ENCODE measurements at regions not wholly inside any gene's neighbourhood (a gene's known extent, or its start where the extent isn't known, plus 50 kb on each side); places are given as distances from the start of the nearest gene placed in this dataset.
A peak's percentile ranks its signal among the peaks of the same experiment; 100 is the strongest.

DNA sequence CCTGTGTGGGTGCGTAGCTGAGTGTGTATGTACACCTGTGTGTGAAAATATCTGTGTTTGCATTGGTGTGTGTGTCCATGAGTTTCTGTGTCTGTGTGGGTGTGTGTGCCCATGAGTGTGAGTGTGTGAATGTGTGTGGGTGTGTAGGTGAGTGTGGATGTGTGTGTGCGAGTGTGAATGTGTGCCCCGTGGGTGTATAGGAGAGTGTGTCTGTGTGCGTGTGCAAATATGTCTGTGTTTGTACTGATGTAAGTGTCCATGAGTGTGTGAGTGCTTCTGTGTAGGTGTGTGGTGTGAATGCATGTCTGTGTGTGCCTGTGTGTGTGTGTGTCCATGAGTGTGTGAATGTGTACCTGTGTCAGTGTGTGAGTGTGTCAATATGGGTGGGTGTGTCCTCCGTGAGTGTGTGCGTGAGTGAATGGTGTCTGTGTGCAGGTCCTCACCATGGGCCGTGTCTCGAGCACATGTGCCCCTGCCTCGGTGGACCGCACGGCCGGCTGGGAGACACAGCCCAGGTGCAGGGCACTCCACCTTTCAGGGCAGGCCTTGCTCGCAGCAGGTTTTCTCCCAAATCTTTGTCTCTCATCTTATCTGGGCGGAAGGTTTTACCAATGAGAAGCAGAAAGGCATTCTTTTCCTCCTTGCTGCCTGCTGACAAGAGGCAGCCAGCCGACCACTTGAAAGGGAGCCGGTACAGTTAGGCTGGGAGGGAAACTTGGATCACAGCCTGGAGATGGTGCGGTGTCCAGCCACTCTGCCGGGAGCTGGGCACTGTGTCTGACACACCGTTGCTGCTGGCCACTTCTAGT is 107.1 kb upstream of the FAM20C start:
- DNase-seq (ENCODE audit: low read depth in 3 of 3), result no peak

DNA sequence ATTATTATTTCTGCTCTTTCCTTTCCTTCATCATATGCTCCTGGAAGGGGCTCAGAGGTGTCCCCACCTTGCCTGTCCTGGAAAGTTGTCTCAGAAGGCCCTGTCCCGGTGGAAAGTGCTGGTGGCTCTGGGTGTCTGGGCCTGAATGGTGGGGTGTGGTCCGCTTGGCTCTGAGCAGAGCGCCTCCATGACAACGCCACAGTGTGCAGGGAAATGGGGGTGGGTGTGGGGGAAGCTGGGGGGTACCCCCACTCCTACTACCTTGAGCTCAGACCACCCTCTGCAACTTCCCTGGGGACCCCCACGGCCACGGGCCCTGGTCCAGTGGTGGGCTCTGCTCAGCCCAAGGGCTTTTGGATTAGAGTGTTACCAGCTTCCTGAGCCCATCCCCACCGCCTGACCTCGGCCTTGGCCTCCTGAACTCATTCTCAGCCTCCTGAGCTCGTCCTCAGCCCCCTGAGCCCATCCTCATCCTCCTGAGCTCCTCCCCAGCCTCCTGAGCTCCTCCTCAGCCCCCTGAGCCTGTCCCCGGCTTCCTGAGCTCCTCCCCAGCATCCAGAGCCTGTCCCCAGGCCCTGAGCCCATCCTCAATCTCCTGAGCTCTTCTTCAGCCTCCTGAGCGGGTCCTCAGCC is 106.4 kb upstream of the FAM20C start:
- no peak for DNase-seq (ENCODE audit: low read depth in 3 of 3)

- no peak for DNase-seq (ENCODE audit: low read depth in 3 of 3)
Observed at GRCh38 chr7:86629-87028, 105.7 kb upstream of the FAM20C start.

DNA sequence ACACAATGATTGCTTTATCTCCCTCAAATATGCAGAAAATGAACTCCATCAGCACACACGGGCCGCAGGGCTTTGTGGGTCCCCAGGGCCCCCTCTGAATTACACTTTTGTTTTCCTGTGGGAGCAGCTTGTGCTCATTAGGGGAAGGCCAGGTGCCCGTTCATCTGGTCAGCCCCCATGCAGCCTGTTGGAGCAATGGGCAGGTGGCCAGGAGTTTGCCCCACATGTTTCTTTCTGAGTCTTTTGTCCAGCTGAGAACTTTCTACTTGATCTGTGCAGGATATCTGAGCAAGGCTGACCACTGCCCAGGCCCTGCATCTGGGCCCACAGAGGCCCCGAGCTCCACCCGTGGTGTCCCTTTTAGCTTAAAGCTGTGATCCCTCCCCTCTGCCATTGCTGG is 105.3 kb upstream of the FAM20C start:
- no peak for DNase-seq (ENCODE audit: low read depth in 3 of 3)

GRCh38 chr7:87671-88070 is 104.7 kb upstream of the FAM20C start:
- no peak for DNase-seq (ENCODE audit: low read depth in 3 of 3)

GRCh38 chr7:88095-88926 is 104.1 kb upstream of the FAM20C start:
- no peak for DNase-seq (ENCODE audit: low read depth in 3 of 3)

GRCh38 chr7:88927-89231 is 103.5 kb upstream of the FAM20C start:
- DNase-seq (ENCODE audit: low read depth in 3 of 3), result no peak

GRCh38 chr7:89232-90019 is 102.9 kb upstream of the FAM20C start:
- DNase-seq (ENCODE audit: low read depth in 3 of 3), result peak in 1 of 3 experiments; percentile 7

- no peak for DNase-seq (ENCODE audit: low read depth in 3 of 3)
Observed at GRCh38 chr7:90111-91063, 102.0 kb upstream of the FAM20C start.

- no peak for DNase-seq (ENCODE audit: low read depth in 3 of 3)
Observed at GRCh38 chr7:91396-92175, 100.8 kb upstream of the FAM20C start.

GRCh38 chr7:92231-92674 is 100.1 kb upstream of the FAM20C start:
- DNase-seq (ENCODE audit: low read depth in 3 of 3), result no peak

DNA sequence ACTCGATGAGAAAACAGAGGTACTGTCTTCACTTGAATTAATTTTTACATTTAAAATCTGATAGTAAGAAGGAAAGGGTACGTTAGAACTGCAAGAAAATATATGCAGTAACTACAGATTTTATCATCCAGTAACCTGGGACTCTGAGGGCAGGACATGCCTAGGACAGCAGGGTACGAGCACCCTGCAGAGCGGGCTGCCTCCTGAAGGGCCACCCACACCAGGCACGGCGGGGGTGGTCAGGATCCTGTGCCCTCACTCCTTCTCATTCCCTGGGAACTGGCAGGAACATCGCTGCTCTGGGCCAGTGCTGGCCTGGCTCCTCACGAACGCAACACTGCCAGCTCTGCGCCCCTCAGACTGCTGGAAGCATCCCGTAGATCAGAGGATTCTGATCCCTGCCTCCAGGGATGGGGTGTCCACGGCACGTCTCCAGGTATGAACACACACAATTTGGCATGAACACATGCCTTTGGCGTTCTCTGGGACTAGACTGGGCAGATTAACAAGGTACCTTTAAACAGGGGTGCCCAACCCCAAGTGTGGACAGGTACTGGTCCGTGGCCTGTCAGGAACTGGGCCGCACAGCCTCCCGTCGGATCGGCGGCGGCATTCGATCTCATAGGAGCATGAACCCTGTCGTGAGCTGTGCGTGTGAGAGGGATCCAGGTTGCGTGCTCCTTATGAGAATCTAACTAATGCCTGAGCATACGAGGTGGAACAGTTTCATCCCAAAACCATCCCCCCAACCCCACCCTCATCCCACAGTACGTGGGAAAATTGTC is 99.3 kb upstream of the FAM20C start:
- DNase-seq (ENCODE audit: low read depth in 3 of 3), result no peak

DNA sequence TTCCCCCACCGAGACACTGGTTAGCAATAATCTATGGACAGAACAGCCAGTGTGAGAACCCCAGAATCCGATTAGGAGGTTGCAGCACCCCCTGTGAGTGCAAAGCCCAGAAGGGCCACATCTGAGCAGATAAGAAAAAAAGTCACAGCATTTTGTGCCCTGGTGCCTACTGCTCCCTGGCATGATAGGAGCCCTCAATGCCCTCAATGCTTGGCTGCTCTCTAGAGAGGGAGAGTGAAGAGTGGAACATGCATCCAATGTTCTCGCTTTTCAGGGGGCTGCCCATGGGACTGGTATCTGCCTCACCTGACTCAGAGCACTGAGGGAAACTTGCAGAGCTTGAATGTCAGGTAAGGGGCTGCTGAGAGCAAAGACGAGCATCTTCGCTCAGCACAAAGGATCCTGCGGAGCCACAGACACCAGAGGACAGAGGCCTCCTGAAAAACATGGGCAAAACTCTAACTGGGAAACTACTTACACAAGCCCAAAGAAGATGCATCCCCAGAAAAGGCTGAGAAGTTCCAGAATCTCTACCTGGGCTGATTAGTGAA is 98.0 kb upstream of the FAM20C start:
- DNase-seq (ENCODE audit: low read depth in 3 of 3), result no peak

GRCh38 chr7:95180-95862 is 97.0 kb upstream of the FAM20C start:
- DNase-seq (ENCODE audit: low read depth in 3 of 3), result no peak

- no peak for DNase-seq (ENCODE audit: low read depth in 3 of 3)
Observed at GRCh38 chr7:95863-96260, 96.5 kb upstream of the FAM20C start.

DNA sequence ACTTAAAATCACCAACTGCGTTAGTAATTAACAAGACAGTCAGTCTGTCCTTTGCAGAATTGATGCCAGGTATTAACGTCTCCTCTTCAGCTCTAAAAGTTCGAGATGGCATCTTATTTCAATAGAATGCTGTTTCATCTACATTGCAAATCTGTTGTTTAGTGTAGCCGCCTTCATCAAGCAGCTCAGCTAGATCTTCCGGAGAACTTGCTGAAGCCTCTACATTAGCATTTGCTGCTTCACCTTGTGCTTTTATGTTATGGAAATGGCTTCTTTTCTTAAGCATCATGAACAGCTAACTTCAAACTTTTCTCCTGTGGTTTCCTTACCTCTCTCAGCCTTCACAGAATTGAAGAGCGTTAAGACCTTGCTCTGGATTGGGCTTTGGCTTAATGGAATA is 95.5 kb upstream of the FAM20C start:
- DNase-seq (ENCODE audit: low read depth in 3 of 3), result no peak

DNA sequence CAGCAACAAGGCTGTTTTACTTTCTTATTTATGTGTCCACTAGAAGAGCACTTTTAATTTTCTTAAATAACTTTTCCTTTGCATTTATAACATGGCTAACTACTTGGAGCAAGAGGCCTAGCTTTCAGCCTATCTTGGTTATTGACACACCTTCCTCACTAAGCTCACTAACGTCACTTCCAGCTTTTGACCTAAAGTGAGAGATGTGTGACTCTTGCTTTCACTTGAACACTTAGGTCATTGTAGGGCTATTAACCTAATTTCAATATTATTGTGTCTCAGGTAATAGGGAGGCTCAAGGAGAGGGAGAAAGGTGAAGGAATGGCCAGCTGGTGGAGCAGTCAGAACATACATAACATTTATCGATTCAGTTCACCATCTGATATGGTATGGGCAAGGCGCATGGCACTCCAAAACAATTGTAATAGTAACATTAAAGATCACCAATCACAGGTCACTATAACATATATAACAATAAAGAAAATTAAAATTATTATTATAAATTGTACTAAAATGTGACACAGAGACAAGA is 95.0 kb upstream of the FAM20C start:
- no peak for DNase-seq (ENCODE audit: low read depth in 3 of 3)

All from stimulated activated CD4-positive, alpha-beta T cell treated with anti-CD3 and anti-CD28 coated beads, TNF-alpha, amount 100 ng/mL, for 24 hours (primary cell).